ENCODE measurements at regions not wholly inside any gene's neighbourhood (a gene's known extent, or its start where the extent isn't known, plus 50 kb on each side); places are given as distances from the start of the nearest gene placed in this dataset.

DNA sequence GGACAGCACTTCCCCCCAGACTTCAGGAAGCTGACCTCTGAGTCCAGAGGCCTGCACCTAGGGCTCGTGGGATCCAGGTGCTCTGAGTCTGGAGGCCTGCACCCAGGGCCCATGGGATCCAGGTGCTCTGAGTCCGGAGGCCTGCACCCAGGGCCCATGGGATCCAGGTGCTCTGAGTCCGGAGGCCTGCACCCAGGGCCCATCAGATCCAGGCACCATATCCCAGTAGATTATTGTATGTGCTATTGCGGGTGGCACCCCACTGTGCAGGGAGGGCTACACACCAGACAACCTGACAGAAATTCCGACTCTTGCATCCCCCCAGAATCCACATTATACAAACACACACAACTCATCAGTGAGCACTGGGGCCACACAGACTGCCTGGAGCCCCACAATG, 515.2 kb downstream of the EIPR1 start:
- H3K4me2 ChIP-seq (ENCODE audit: low read length, poor library complexity, severe bottlenecking) = no peak overlapping the region
- peaks cover 9% of the 10 kb centered on the region for H3K9me3 ChIP-seq (ENCODE audit: control insufficient read depth, low read length)
- H3K27me3 ChIP-seq (ENCODE audit: control insufficient read depth in 1 of 2, insufficient read depth in 1 of 2, low read length in 2 of 2) = no peaks in the 10 kb centered on the region
- no peak overlapping the region for H2AFZ ChIP-seq (ENCODE audit: low read depth, low read length)
- no peak overlapping the region for H2BK120ac ChIP-seq (ENCODE audit: low read depth, low read length)
- DNase-seq = no peak
- H3K18ac ChIP-seq (ENCODE audit: low read depth in 1 of 2, low read length in 2 of 2) = no peak overlapping the region
- no peak overlapping the region for H2BK15ac ChIP-seq (ENCODE audit: low read depth, poor library complexity, severe bottlenecking)
- H4K91ac ChIP-seq (ENCODE audit: low read length) = no peak overlapping the region
- H3K4me1 ChIP-seq (ENCODE audit: control insufficient read depth, insufficient read depth, low read depth, low read length) = no peaks in the 10 kb centered on the region
- no peak overlapping the region for H3K9ac ChIP-seq (ENCODE audit: low read length)
- H2BK12ac ChIP-seq (ENCODE audit: low read length in 2 of 2) = no peak overlapping the region
- H3K23ac ChIP-seq (ENCODE audit: low read length in 2 of 2) = no peak overlapping the region
- no peak overlapping the region for H3K14ac ChIP-seq (ENCODE audit: low read length in 2 of 2)
- H2AK5ac ChIP-seq (ENCODE audit: low read length, severe bottlenecking) = no peak overlapping the region
- H3K4ac ChIP-seq (ENCODE audit: low read depth in 1 of 2, low read length in 2 of 2) = no peak overlapping the region
- no peaks in the 10 kb centered on the region for H3K36me3 ChIP-seq (ENCODE audit: control insufficient read depth in 1 of 2, insufficient read depth in 2 of 2, low read depth in 1 of 2, low read length in 2 of 2)
- no peak overlapping the region for H4K8ac ChIP-seq (ENCODE audit: low read length)
- no peak overlapping the region for H3K27ac ChIP-seq (ENCODE audit: low read length, poor library complexity, severe bottlenecking)
- no peaks in the 10 kb centered on the region for H3K79me1 ChIP-seq (replicated peaks; ENCODE audit: low read length, poor library complexity, severe bottlenecking)
- WGBS = 58% methylated on average over 5 of the region's 5 CpGs
- H3K4me3 ChIP-seq (ENCODE audit: insufficient read depth in 1 of 2, low read depth in 1 of 2, low read length in 2 of 2) = no peak overlapping the region
- no peak overlapping the region for H2BK5ac ChIP-seq (ENCODE audit: low read depth, low read length, poor library complexity, severe bottlenecking)

DNA sequence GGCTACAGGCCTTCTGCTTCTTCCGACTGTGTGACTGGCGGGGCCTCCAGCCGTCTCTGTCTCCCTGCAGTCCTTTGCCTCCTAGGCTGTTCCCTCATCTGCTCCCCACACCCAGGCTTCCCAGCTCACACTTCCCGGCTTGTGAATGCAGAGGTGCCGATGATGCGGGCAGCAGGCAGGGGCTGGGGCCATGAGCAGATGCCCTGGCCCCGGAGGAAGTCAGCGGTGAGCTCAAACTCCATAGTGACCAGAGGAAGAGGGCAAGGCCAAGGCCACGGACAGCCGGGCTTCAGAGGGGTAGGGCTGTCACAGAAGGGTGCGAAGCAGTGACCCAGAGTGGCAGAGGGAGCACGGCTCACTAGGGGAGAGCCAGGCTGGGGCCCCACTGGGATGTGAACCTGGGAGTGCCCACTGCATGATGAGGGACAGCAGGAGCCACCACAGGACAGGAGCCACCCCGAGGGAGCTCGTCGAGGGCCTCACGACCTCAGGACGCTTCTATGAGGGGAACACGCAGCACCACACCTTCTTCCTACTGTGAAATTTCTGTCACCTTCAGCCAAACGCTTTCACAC, 515.9 kb downstream of the EIPR1 start:
- WGBS = 84% methylated on average over 19 of the region's 19 CpGs

DNA sequence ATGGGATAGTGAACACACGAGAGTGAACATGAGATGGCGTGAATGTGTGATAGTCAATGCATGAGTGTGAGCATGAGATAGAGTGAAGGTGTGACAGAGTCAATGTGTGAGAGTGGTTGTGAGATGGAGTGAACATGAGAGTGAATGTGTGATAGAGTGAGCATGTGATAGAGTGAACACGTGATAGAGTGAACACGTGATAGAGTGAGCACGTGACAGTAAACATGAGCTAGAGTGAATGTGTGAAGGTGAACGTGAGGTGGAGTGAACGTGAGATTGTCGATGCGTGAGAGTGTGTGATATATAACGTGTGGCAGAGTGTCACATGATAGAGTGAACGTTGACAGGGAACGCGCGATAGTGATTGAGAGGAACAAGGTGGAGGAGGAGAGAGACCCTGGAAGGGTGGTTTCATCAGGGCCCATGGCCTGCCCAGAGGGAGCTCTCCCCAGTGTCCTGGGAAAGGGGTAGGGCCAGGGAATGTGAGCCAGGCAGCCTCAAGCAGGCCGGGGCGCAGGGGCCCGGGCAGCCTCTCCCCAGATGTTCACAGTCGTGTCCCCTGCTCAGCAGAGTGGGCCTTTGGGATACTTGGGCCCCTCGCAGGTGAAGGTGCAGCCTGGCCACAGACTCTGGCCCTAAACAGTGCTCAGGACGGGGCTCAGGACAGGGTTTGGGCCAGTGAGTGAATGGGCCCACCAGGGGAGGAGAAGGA, 516.9 kb downstream of the EIPR1 start:
- H2AK5ac ChIP-seq (ENCODE audit: low read length, severe bottlenecking) = no peak overlapping the region
- 83% methylated on average over 20 of the region's 20 CpGs for WGBS
- no peak overlapping the region for H2BK12ac ChIP-seq (ENCODE audit: low read length in 2 of 2)
- H3K9ac ChIP-seq (ENCODE audit: low read length) = no peak overlapping the region
- H2AFZ ChIP-seq (ENCODE audit: low read depth, low read length) = no peak overlapping the region
- H3K23ac ChIP-seq (ENCODE audit: low read length in 2 of 2) = no peak overlapping the region
- peaks cover 9% of the 10 kb centered on the region for H3K9me3 ChIP-seq (ENCODE audit: control insufficient read depth, low read length)
- no peaks in the 10 kb centered on the region for H3K79me1 ChIP-seq (replicated peaks; ENCODE audit: low read length, poor library complexity, severe bottlenecking)
- H3K4me1 ChIP-seq (ENCODE audit: control insufficient read depth, insufficient read depth, low read depth, low read length) = no peaks in the 10 kb centered on the region
- no peak overlapping the region for H2BK120ac ChIP-seq (ENCODE audit: low read depth, low read length)
- no peaks in the 10 kb centered on the region for H3K36me3 ChIP-seq (ENCODE audit: control insufficient read depth in 1 of 2, insufficient read depth in 2 of 2, low read depth in 1 of 2, low read length in 2 of 2)
- no peak overlapping the region for H3K18ac ChIP-seq (ENCODE audit: low read depth in 1 of 2, low read length in 2 of 2)
- H3K14ac ChIP-seq (ENCODE audit: low read length in 2 of 2) = no peak overlapping the region
- no peak overlapping the region for H4K8ac ChIP-seq (ENCODE audit: low read length)
- no peak overlapping the region for H2BK15ac ChIP-seq (ENCODE audit: low read depth, poor library complexity, severe bottlenecking)
- H3K4me2 ChIP-seq (ENCODE audit: low read length, poor library complexity, severe bottlenecking) = no peak overlapping the region
- H3K27ac ChIP-seq (ENCODE audit: low read length, poor library complexity, severe bottlenecking) = no peak overlapping the region
- H4K91ac ChIP-seq (ENCODE audit: low read length) = no peak overlapping the region
- H2BK5ac ChIP-seq (ENCODE audit: low read depth, low read length, poor library complexity, severe bottlenecking) = no peak overlapping the region
- H3K4ac ChIP-seq (ENCODE audit: low read depth in 1 of 2, low read length in 2 of 2) = no peak overlapping the region
- no peak for DNase-seq
- no peak overlapping the region for H3K4me3 ChIP-seq (ENCODE audit: insufficient read depth in 1 of 2, low read depth in 1 of 2, low read length in 2 of 2)
- H3K27me3 ChIP-seq (ENCODE audit: control insufficient read depth in 1 of 2, insufficient read depth in 1 of 2, low read length in 2 of 2) = no peaks in the 10 kb centered on the region

More for the DNA sequence above, 515.9 kb downstream of the EIPR1 start:
- Histone ChIP-seq H3K9me3 (ENCODE audit: control insufficient read depth, low read length) (peaks cover 9% of the 10 kb centered on the region), H2BK5ac (ENCODE audit: low read depth, low read length, poor library complexity, severe bottlenecking) (no peak overlapping the region), H2BK12ac (ENCODE audit: low read length in 2 of 2) (no peak overlapping the region), H3K27ac (ENCODE audit: low read length, poor library complexity, severe bottlenecking) (no peak overlapping the region), H2BK120ac (ENCODE audit: low read depth, low read length) (no peak overlapping the region), H3K14ac (ENCODE audit: low read length in 2 of 2) (no peak overlapping the region), H3K36me3 (ENCODE audit: control insufficient read depth in 1 of 2, insufficient read depth in 2 of 2, low read depth in 1 of 2, low read length in 2 of 2) (no peaks in the 10 kb centered on the region), H3K23ac (ENCODE audit: low read length in 2 of 2) (no peak overlapping the region), H2AFZ (ENCODE audit: low read depth, low read length) (no peak overlapping the region), H3K27me3 (ENCODE audit: control insufficient read depth in 1 of 2, insufficient read depth in 1 of 2, low read length in 2 of 2) (no peaks in the 10 kb centered on the region), H3K4me3 (ENCODE audit: insufficient read depth in 1 of 2, low read depth in 1 of 2, low read length in 2 of 2) (no peak overlapping the region), H3K18ac (ENCODE audit: low read depth in 1 of 2, low read length in 2 of 2) (no peak overlapping the region), H3K4me1 (ENCODE audit: control insufficient read depth, insufficient read depth, low read depth, low read length) (no peaks in the 10 kb centered on the region), H2AK5ac (ENCODE audit: low read length, severe bottlenecking) (no peak overlapping the region), H4K91ac (ENCODE audit: low read length) (no peak overlapping the region), H3K9ac (ENCODE audit: low read length) (no peak overlapping the region), H4K8ac (ENCODE audit: low read length) (no peak overlapping the region), H3K4ac (ENCODE audit: low read depth in 1 of 2, low read length in 2 of 2) (no peak overlapping the region), H2BK15ac (ENCODE audit: low read depth, poor library complexity, severe bottlenecking) (no peak overlapping the region), H3K79me1 (replicated peaks; ENCODE audit: low read length, poor library complexity, severe bottlenecking) (no peaks in the 10 kb centered on the region), H3K4me2 (ENCODE audit: low read length, poor library complexity, severe bottlenecking) (no peak overlapping the region)
- DNase-seq = no peak

DNA sequence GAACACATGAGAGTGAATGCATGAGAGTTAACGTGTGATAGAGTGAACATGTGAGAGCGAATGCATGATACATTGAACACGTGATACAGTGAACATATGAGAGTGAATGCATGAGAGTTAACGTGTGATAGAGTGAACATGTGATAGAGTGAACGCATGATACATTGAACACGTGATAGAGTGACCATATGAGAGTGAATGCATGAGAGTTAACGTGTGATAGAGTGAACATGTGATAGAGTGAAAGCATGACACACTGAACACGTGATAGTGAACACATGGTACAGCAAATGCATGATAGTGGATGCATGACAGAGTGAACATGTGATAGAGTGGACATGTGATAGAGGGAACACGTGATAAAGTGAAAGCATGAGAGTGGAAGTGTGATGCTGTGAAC, 517.9 kb downstream of the EIPR1 start:
- Histone ChIP-seq H3K4me2 (ENCODE audit: low read length, poor library complexity, severe bottlenecking) (no peak overlapping the region), H3K4ac (ENCODE audit: low read depth in 1 of 2, low read length in 2 of 2) (no peak overlapping the region), H4K91ac (ENCODE audit: low read length) (no peak overlapping the region), H2AK5ac (ENCODE audit: low read length, severe bottlenecking) (no peak overlapping the region), H3K23ac (ENCODE audit: low read length in 2 of 2) (no peak overlapping the region), H3K27ac (ENCODE audit: low read length, poor library complexity, severe bottlenecking) (no peak overlapping the region), H3K4me3 (ENCODE audit: insufficient read depth in 1 of 2, low read depth in 1 of 2, low read length in 2 of 2) (no peak overlapping the region), H3K9ac (ENCODE audit: low read length) (no peak overlapping the region), H4K8ac (ENCODE audit: low read length) (no peak overlapping the region), H2BK120ac (ENCODE audit: low read depth, low read length) (no peak overlapping the region), H3K9me3 (ENCODE audit: control insufficient read depth, low read length) (peaks cover 9% of the 10 kb centered on the region), H2AFZ (ENCODE audit: low read depth, low read length) (no peak overlapping the region), H3K79me1 (replicated peaks; ENCODE audit: low read length, poor library complexity, severe bottlenecking) (no peaks in the 10 kb centered on the region), H3K18ac (ENCODE audit: low read depth in 1 of 2, low read length in 2 of 2) (no peak overlapping the region), H2BK15ac (ENCODE audit: low read depth, poor library complexity, severe bottlenecking) (no peak overlapping the region), H2BK12ac (ENCODE audit: low read length in 2 of 2) (no peak overlapping the region), H3K36me3 (ENCODE audit: control insufficient read depth in 1 of 2, insufficient read depth in 2 of 2, low read depth in 1 of 2, low read length in 2 of 2) (no peaks in the 10 kb centered on the region), H3K14ac (ENCODE audit: low read length in 2 of 2) (no peak overlapping the region), H3K27me3 (ENCODE audit: control insufficient read depth in 1 of 2, insufficient read depth in 1 of 2, low read length in 2 of 2) (no peaks in the 10 kb centered on the region), H3K4me1 (ENCODE audit: control insufficient read depth, insufficient read depth, low read depth, low read length) (no peaks in the 10 kb centered on the region), H2BK5ac (ENCODE audit: low read depth, low read length, poor library complexity, severe bottlenecking) (no peak overlapping the region)
- no peak for DNase-seq
- WGBS = 70% methylated on average over 9 of the region's 9 CpGs

Data from mesenchymal stem cell (in vitro differentiated cells and primary cell).